ENCODE measurements at regions not wholly inside any gene's neighbourhood (a gene's known extent, or its start where the extent isn't known, plus 50 kb on each side); places are given as distances from the start of the nearest gene placed in this dataset.

DNA sequence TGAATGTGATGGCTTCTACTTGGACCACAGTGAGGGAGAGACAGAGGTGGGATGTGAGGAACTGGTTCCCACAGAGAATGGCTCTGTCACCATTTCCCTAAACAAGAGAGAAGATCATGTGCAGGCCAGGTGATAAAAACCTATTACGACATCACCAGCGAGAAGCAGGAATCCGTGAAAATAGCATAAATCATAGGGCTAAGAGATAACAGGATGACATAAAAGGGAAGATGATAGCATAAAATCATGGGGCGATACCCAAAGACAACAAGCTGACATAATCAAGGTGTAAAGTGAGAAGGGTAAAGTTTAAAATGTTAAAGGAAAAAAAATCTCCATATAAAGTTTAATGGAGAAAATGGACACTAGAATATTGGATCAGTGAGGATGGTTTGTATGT lies 205.5 kb upstream of the SLIT2 start:
- TF ChIP-seq, protein P1, sequence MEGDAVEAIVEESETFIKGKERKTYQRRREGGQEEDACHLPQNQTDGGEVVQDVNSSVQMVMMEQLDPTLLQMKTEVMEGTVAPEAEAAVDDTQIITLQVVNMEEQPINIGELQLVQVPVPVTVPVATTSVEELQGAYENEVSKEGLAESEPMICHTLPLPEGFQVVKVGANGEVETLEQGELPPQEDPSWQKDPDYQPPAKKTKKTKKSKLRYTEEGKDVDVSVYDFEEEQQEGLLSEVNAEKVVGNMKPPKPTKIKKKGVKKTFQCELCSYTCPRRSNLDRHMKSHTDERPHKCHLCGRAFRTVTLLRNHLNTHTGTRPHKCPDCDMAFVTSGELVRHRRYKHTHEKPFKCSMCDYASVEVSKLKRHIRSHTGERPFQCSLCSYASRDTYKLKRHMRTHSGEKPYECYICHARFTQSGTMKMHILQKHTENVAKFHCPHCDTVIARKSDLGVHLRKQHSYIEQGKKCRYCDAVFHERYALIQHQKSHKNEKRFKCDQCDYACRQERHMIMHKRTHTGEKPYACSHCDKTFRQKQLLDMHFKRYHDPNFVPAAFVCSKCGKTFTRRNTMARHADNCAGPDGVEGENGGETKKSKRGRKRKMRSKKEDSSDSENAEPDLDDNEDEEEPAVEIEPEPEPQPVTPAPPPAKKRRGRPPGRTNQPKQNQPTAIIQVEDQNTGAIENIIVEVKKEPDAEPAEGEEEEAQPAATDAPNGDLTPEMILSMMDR (conservative IDR thresholded peaks at IDR 0.05; ENCODE audit: low read depth) = no peak
- ChIA-PET CTCF (no interaction called here), POLR2A (ENCODE audit: low non-redundant PET) (no interaction called here)
- H3K27ac ChIP-seq = no peak overlapping the region
- DNase-seq (ENCODE audit: low spot score) = no peak

DNA sequence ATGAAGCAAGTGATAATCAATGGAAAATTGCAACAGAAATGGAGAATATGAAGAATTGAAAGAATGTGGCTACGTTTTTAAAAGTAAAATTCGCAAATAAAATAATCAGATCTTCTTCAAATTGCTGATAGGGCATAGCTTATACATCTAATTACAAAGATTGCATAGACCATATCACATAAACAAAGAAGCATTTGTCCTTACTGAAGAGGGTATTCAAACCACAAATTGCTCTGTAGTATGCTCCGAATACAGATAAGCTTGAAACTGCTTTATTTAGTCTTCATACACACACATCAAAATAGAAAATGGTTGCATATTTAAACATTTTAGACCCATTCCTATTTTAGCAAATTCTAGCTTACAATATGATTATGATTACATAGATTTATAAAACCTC lies 206.7 kb upstream of the SLIT2 start:
- ChIA-PET CTCF (no interaction called here), POLR2A (ENCODE audit: low non-redundant PET) (no interaction called here)
- no peak overlapping the region for H3K27ac ChIP-seq
- DNase-seq (ENCODE audit: low spot score) = no peak
- TF ChIP-seq, protein P1 (conservative IDR thresholded peaks at IDR 0.05; ENCODE audit: low read depth) = no peak

DNA sequence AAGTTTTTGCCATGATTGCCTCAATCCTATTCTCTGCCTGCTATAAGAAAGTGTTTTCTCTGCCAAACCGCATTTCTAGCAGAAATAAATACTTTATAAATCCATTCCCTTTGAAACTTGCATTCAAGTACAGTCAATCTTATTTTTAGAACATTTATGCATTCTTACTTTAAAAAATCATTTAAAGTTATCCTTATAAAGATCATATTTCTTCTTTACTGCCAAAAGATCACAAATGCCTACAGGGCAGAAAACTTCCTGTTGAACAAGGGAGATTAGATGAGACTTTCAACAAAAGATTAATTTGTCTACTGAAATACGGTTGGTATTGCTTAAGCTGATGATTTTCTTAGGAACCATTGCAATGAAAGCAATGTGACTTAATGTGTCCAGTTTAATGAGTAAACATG lies 207.2 kb upstream of the SLIT2 start:
- no peak overlapping the region for H3K27ac ChIP-seq
- TF ChIP-seq, protein P1 (conservative IDR thresholded peaks at IDR 0.05; ENCODE audit: low read depth) = no peak
- ChIA-PET POLR2A (ENCODE audit: low non-redundant PET) (no interaction called here), CTCF (no interaction called here)
- DNase-seq (ENCODE audit: low spot score) = peak; percentile 3

DNA sequence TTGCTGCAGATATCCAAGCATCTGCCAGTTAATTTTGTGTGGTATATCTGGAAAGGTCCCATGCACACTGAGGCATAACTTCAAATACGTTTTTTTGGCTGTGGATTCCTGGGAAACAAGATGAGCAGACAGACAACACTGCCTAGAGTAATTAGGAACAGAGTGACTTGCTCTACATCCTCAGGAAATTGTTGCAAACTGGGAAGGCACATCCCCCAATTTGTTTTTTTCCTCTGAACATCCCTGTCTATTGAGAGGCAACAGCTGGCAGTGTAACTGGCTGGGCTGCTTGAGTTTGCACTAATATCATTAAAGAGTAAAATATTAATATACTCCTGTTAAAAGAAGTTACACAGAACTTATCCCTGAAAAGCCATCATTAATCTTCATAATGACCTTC lies 207.7 kb upstream of the SLIT2 start:
- TF ChIP-seq, protein P1 (conservative IDR thresholded peaks at IDR 0.05; ENCODE audit: low read depth) = no peak
- H3K27ac ChIP-seq = no peak overlapping the region
- CTCF ChIA-PET = interaction anchor here (0.6 kb wide), 1 partner anchor 83 kb away, joined by 3 read pairs; no protein-coding TSS in a partner anchor
- no peak for DNase-seq (ENCODE audit: low spot score)
- POLR2A ChIA-PET (ENCODE audit: low non-redundant PET) = no interaction called here

DNA sequence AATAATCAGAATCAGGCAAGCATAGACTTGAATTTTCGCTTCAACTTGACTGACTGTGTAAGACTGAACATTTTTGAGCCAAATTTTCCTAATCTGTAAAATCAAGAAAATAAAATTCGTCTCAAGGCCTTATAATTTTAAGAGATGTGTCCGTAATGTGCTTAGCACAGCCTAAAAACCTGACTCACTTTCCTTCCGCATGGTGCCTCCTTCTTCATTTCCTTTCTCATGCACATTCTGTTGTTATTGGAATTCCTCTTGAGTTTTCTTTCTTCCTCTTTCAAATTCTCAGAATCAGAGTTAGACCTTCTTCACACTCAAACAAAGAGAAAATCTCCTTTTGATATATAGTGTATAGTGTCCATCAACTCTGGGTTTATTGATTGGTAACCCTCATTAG lies 208.9 kb upstream of the SLIT2 start:
- TF ChIP-seq, protein P1 (conservative IDR thresholded peaks at IDR 0.05; ENCODE audit: low read depth) = no peak
- ChIA-PET POLR2A (ENCODE audit: low non-redundant PET) (no interaction called here), CTCF (interaction anchor here (0.6 kb wide), 1 partner anchor 59 kb away, joined by 3 read pairs; no protein-coding TSS in a partner anchor)
- no peak for DNase-seq (ENCODE audit: low spot score)
- no peak overlapping the region for H3K27ac ChIP-seq

DNA sequence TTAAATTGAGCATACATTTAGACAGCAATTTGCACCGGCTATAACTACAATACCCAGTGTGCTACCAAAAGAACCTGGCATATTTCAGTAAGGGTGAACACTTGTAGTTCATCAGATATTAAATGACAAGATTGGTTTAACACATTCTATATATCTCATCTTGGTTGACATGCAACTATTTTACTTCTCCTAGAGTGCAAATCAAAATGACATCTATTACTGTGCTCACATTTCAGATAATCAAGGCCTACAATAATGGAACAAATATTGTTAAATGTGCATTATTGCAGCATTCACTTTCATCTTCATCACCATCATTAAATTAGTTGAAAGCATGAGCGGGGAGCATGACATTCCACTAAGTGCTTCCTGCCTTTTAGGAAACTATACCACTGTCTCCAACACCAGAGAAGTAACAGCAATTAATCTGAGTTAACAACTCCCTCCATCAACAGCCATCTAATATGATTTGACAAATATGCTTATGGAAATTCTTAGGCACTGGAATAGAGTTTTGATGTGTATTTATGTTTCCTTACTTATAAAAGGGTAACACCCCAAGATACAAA lies 209.8 kb upstream of the SLIT2 start:
- CTCF ChIA-PET = interaction anchor here (0.6 kb wide), 1 partner anchor 60 kb away, joined by 3 read pairs; no protein-coding TSS in a partner anchor
- POLR2A ChIA-PET (ENCODE audit: low non-redundant PET) = no interaction called here
- no peak for DNase-seq (ENCODE audit: low spot score)
- H3K27ac ChIP-seq = no peak overlapping the region
- TF ChIP-seq, protein P1 (conservative IDR thresholded peaks at IDR 0.05; ENCODE audit: low read depth) = no peak
